WTC11 (cell line): ENCODE measurements at regions not wholly inside any gene's neighbourhood (a gene's known extent, or its start where the extent isn't known, plus 50 kb on each side); places are given as distances from the start of the nearest gene placed in this dataset.

Experiments used
- ATAC-seq: fragments of 200-7000 bp; cut with Tn5 transposase; 2 replicates; pipeline ENCODE4 v1.10.0; 2021; ENCODE audit warnings: mild to moderate bottlenecking, moderate library complexity
- CTCF ChIA-PET: fragments of 300-600 bp; sonication (Branson Sonifier 250); formaldehyde crosslinking; loops from one replicate; lab custom pipeline; 2021; ENCODE audit warnings: antibody characterized with exemption; lab: Charles Lee
- POLR2A ChIA-PET: fragments of 350-600 bp; sonication (Branson Sonifier 250); formaldehyde crosslinking; loops from one replicate; lab custom pipeline; 2021; ENCODE audit warnings: antibody characterized with exemption; lab: Charles Lee
- DNase-seq: peaks from one replicate; pipeline ENCODE4 v3.0.0; 2021; ENCODE audit warnings: low spot score
- H3K27ac Mint-ChIP-seq: 2 replicates; pipeline ENCODE4 v1.8.0; 2021; ENCODE audit warnings: mixed read lengths
- H3K27me3 Mint-ChIP-seq: 2 replicates; pipeline ENCODE4 v1.8.0; 2021; ENCODE audit warnings: low read depth, mild to moderate bottlenecking, moderate library complexity, mixed read lengths
- H3K36me3 Mint-ChIP-seq: 2 replicates; pipeline ENCODE4 v1.8.0; 2021; ENCODE audit warnings: mixed read lengths
- H3K4me1 Mint-ChIP-seq: 2 replicates; pipeline ENCODE4 v1.8.0; 2022; ENCODE audit warnings: mixed read lengths
- H3K4me3 Mint-ChIP-seq: 2 replicates; pipeline ENCODE4 v1.8.0; 2021; ENCODE audit warnings: mild to moderate bottlenecking, moderate library complexity, mixed read lengths
- H3K9me3 Mint-ChIP-seq: 2 replicates; pipeline ENCODE4 v1.8.0; 2021; ENCODE audit warnings: mixed read lengths
- EMX1 ChIP-seq: fragments of 250-450 bp; sonication (Bioruptor Pico); IDR thresholded peaks from 2 replicates; pipeline ENCODE4 v1.8.0; 2021; ENCODE audit warnings: mild to moderate bottlenecking
- GABPB1 ChIP-seq: sonication (generic); formaldehyde crosslinking; IDR thresholded peaks from 2 replicates; pipeline ENCODE4 v1.8.1; 2023; ENCODE audit warnings: mild to moderate bottlenecking, missing genetic modification reagents
- KAT7 ChIP-seq: sonication (generic); formaldehyde crosslinking; IDR thresholded peaks from 2 replicates; pipeline ENCODE4 v1.8.1; 2023; ENCODE audit warnings: missing genetic modification reagents, mild to moderate bottlenecking, borderline replicate concordance
- NFYB ChIP-seq: sonication (generic); formaldehyde crosslinking; conservative IDR thresholded peaks from 2 replicates; pipeline ENCODE4 v1.8.0; 2022; ENCODE audit warnings: low read depth, missing genetic modification reagents
- OVOL2 ChIP-seq: fragments of 250-450 bp; sonication (Bioruptor Pico); IDR thresholded peaks from 2 replicates; pipeline ENCODE4 v1.9.0; 2021; ENCODE audit warnings: mild to moderate bottlenecking, borderline replicate concordance
- RELA ChIP-seq: sonication (generic); formaldehyde crosslinking; IDR thresholded peaks from 2 replicates; pipeline ENCODE4 v1.8.1; 2022; ENCODE audit warnings: missing genetic modification reagents, mild to moderate bottlenecking, borderline replicate concordance
- SMAD4 ChIP-seq: sonication (generic); formaldehyde crosslinking; IDR thresholded peaks from 2 replicates; pipeline ENCODE4 v1.8.0; 2022; ENCODE audit warnings: mild to moderate bottlenecking, missing genetic modification reagents
- SOX15 ChIP-seq: fragments of 250-450 bp; sonication (Bioruptor Pico); IDR thresholded peaks from 2 replicates; pipeline ENCODE4 v1.9.0; 2021; ENCODE audit warnings: mild to moderate bottlenecking
- ZNF219 ChIP-seq: sonication (generic); formaldehyde crosslinking; IDR thresholded peaks from 2 replicates; pipeline ENCODE4 v1.8.0; 2023; ENCODE audit warnings: missing genetic modification reagents, mild to moderate bottlenecking, borderline replicate concordance
- ZNF396 ChIP-seq: fragments of 250-450 bp; sonication (Bioruptor Pico); IDR thresholded peaks from 2 replicates; pipeline ENCODE4 v1.8.0; 2021; ENCODE audit warnings: mild to moderate bottlenecking, moderate library complexity, borderline replicate concordance
- TF ChIP-seq, protein P1 (sequence below): fragments of 250-450 bp; sonication (Bioruptor Pico); IDR thresholded peaks from 2 replicates; pipeline ENCODE4 v1.8.0; 2021; ENCODE audit warnings: mild to moderate bottlenecking
- TF ChIP-seq, protein P2 (sequence below): sonication (generic); formaldehyde crosslinking; IDR thresholded peaks from 2 replicates; pipeline ENCODE4 v1.8.1; 2022; ENCODE audit warnings: mild to moderate bottlenecking, moderate library complexity, missing genetic modification reagents
- TF ChIP-seq, protein P3 (sequence below): sonication (generic); formaldehyde crosslinking; IDR thresholded peaks from 2 replicates; pipeline ENCODE4 v1.8.0; 2022; ENCODE audit warnings: missing genetic modification reagents
- TF ChIP-seq, protein P4 (sequence below): fragments of 250-450 bp; sonication (Bioruptor Pico); IDR thresholded peaks from 2 replicates; pipeline ENCODE4 v1.9.0; 2021; ENCODE audit warnings: mild to moderate bottlenecking
- TF ChIP-seq, protein P5 (sequence below): fragments of 200-600 bp; IDR thresholded peaks from 2 replicates; pipeline ENCODE4 v1.8.0; 2022; ENCODE audit warnings: antibody characterized with exemption
- TF ChIP-seq, protein P6 (sequence below): sonication (generic); formaldehyde crosslinking; IDR thresholded peaks from 2 replicates; pipeline ENCODE4 v1.8.1; 2022; ENCODE audit warnings: missing genetic modification reagents, borderline replicate concordance

DNA sequence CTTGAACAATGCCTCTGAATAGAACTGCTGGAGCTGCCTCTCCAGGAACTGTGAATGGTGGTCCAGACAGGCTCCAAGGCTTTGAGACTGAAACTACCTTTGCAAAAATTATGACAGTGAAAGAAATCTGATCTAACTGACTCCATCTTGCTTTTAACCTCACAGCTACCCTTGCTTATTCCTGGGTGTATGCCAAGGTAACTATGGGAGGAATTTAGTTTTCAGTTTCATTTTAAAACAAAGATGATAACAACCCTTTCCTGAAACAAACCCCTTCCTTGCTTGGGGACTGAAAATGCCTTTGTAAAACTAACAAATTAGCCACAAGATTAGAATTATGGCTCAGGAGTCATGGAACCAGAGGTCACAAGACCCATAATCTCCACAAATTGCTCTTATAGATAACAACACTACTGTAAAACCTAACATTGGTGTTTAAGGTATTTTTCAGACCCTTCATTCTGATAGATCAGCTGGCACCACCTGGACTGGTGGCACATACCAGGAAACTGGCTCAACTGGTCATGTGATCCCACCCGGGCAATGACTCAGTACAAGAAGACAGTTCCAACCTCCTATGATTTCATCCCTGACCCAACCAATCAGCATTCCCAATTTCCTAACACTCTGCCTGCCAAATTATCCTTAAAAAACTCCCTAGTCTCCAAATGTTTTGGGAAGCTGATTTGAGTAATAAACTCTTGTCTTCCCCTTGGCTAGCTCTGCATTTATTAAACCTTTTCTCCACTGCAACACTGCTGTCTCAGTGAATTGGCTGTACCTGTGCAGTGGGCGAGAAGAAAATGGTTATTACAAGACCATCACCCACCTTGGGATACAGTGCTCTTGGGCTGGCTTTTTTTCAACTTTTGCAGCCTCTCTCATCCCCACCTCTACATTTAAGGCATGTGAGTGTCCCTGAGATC is 608.1 kb downstream of the TYW1 start (continued):
- TF ChIP-seq, protein P1, sequence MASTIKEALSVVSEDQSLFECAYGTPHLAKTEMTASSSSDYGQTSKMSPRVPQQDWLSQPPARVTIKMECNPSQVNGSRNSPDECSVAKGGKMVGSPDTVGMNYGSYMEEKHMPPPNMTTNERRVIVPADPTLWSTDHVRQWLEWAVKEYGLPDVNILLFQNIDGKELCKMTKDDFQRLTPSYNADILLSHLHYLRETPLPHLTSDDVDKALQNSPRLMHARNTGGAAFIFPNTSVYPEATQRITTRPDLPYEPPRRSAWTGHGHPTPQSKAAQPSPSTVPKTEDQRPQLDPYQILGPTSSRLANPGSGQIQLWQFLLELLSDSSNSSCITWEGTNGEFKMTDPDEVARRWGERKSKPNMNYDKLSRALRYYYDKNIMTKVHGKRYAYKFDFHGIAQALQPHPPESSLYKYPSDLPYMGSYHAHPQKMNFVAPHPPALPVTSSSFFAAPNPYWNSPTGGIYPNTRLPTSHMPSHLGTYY = no peak

DNA sequence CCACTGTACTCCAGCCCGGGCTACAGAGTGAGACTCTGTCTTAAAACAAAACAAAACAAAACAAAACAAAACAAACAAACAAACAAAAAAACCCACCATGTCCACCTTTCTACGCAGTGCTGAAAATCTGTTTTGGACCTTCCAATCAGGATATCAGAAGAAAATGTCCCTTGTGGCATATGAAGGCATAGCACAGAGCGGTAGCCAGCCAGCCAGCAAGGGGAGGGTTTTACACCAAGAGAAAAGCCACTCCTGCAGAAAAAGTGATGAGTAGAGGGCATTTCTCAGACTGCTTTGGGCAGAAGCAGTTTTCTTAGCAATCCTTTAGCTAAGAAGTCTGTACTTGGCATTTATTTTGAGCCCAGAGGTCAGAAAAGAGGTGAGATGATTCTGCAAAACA is 612.2 kb downstream of the TYW1 start:
- Mint-ChIP-seq H3K27me3 (peaks cover 6% of the 10 kb centered on the region; the same call in 1 of the 2 replicates), H3K36me3 (0 out of 2 replicates have a peak, but pooled peaks cover 7% of the 10 kb centered on the region), H3K9me3 (peaks cover 29% of the 10 kb centered on the region)
- CTCF ChIA-PET = interaction anchor here (1.0 kb wide), 1 partner anchor 17 kb away, joined by 5 read pairs; no protein-coding TSS in a partner anchor
- TF ChIP-seq SOX15 (CRISPR knock-in tag) (no peak), ZNF219 (CRISPR knock-in tag) (no peak)
- TF ChIP-seq, all 79 proteins: peak for 0
- ATAC-seq = no peak
- H3K4me3 Mint-ChIP-seq = no peak overlapping the region
- H3K4me1 Mint-ChIP-seq = peaks cover 10% of the 10 kb centered on the region
- DNase-seq = no peak
- POLR2A ChIA-PET = no interaction called here
- no peak overlapping the region for H3K27ac Mint-ChIP-seq

DNA sequence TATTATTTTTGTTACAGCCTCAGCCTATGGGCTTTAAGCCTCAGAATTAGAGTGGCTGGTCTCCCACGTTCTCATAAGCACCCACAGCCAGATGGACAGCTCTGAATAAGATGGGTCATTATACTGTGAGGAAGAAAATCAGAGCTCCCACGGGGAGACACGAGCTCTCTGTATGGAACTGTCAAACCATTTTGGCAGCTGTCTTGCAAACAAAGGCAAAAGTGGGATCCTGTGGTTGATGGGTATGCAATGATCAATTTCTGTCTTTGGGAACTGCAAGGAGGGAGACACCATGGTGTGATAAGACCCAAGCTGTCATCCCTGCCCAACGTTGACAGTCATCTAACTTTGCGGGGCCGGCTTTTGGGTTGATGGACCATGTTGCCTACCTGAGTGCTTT is 614.3 kb downstream of the TYW1 start:
- DNase-seq (no peak), ATAC-seq (no peak)
- ChIA-PET CTCF (interaction anchor here (1.3 kb wide), 2 partner anchors 14 to 232 kb away, joined by 5 read pairs; no protein-coding TSS in a partner anchor), POLR2A (interaction anchor here (0.5 kb wide), 1 partner anchor 255 kb away, joined by 4 read pairs; no protein-coding TSS in a partner anchor)
- Mint-ChIP-seq H3K27ac (no peak overlapping the region), H3K4me1 (peaks cover 10% of the 10 kb centered on the region), H3K27me3 (peaks cover 3% of the 10 kb centered on the region; the same call in 1 of the 2 replicates), H3K4me3 (no peak overlapping the region), H3K9me3 (peaks cover 25% of the 10 kb centered on the region), H3K36me3 (0 out of 2 replicates have a peak, but pooled peaks cover 7% of the 10 kb centered on the region)
- TF ChIP-seq SMAD4 (CRISPR knock-in tag) (no peak), RELA (CRISPR knock-in tag) (no peak), ZNF396 (no peak)

DNA sequence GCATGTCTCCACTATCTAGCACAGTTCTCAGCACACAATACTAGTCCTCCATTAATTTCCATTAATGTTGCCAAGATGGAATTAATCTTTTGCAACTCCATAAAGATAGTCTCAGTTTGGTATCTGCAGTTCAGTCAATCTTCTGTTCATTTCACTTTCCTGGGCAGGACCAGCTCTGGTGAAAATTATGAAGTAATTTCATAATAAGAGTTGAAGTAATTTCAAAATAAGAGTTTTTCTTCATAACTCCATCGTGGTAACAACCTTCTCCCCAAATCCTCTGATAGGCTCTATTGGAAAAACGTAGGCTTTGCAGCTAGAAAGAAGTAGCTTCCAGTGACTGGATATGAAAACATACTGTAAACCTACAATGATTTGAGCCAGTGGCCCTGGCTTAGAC is 618.2 kb downstream of the TYW1 start:
- H3K36me3 Mint-ChIP-seq = 0 out of 2 replicates have a peak, but pooled peaks cover 7% of the 10 kb centered on the region
- H3K27me3 Mint-ChIP-seq = peaks cover 6% of the 10 kb centered on the region; the same call in 1 of the 2 replicates
- DNase-seq (no peak), ATAC-seq (no peak)
- no peak overlapping the region for H3K4me3 Mint-ChIP-seq
- no peak overlapping the region for H3K27ac Mint-ChIP-seq
- ChIA-PET CTCF (interaction anchor here (1.4 kb wide), 1 partner anchor 10 kb away, joined by 4 read pairs; no protein-coding TSS in a partner anchor), POLR2A (no interaction called here)
- H3K9me3 Mint-ChIP-seq = peaks cover 21% of the 10 kb centered on the region
- H3K4me1 Mint-ChIP-seq = peaks cover 18% of the 10 kb centered on the region
- TF ChIP-seq, protein P2, sequence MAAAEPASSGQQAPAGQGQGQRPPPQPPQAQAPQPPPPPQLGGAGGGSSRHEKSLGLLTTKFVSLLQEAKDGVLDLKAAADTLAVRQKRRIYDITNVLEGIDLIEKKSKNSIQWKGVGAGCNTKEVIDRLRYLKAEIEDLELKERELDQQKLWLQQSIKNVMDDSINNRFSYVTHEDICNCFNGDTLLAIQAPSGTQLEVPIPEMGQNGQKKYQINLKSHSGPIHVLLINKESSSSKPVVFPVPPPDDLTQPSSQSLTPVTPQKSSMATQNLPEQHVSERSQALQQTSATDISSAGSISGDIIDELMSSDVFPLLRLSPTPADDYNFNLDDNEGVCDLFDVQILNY = no peak
- no peak for TF ChIP-seq EMX1 (CRISPR knock-in tag)
- no peak for TF ChIP-seq GABPB1 (CRISPR knock-in tag)
- no peak for TF ChIP-seq NFYB (CRISPR knock-in tag)
- TF ChIP-seq, protein P3, sequence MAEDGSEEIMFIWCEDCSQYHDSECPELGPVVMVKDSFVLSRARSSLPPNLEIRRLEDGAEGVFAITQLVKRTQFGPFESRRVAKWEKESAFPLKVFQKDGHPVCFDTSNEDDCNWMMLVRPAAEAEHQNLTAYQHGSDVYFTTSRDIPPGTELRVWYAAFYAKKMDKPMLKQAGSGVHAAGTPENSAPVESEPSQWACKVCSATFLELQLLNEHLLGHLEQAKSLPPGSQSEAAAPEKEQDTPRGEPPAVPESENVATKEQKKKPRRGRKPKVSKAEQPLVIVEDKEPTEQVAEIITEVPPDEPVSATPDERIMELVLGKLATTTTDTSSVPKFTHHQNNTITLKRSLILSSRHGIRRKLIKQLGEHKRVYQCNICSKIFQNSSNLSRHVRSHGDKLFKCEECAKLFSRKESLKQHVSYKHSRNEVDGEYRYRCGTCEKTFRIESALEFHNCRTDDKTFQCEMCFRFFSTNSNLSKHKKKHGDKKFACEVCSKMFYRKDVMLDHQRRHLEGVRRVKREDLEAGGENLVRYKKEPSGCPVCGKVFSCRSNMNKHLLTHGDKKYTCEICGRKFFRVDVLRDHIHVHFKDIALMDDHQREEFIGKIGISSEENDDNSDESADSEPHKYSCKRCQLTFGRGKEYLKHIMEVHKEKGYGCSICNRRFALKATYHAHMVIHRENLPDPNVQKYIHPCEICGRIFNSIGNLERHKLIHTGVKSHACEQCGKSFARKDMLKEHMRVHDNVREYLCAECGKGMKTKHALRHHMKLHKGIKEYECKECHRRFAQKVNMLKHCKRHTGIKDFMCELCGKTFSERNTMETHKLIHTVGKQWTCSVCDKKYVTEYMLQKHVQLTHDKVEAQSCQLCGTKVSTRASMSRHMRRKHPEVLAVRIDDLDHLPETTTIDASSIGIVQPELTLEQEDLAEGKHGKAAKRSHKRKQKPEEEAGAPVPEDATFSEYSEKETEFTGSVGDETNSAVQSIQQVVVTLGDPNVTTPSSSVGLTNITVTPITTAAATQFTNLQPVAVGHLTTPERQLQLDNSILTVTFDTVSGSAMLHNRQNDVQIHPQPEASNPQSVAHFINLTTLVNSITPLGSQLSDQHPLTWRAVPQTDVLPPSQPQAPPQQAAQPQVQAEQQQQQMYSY (CRISPR knock-in tag) = no peak
- TF ChIP-seq KAT7 (CRISPR knock-in tag) = no peak
- TF ChIP-seq, protein P4, sequence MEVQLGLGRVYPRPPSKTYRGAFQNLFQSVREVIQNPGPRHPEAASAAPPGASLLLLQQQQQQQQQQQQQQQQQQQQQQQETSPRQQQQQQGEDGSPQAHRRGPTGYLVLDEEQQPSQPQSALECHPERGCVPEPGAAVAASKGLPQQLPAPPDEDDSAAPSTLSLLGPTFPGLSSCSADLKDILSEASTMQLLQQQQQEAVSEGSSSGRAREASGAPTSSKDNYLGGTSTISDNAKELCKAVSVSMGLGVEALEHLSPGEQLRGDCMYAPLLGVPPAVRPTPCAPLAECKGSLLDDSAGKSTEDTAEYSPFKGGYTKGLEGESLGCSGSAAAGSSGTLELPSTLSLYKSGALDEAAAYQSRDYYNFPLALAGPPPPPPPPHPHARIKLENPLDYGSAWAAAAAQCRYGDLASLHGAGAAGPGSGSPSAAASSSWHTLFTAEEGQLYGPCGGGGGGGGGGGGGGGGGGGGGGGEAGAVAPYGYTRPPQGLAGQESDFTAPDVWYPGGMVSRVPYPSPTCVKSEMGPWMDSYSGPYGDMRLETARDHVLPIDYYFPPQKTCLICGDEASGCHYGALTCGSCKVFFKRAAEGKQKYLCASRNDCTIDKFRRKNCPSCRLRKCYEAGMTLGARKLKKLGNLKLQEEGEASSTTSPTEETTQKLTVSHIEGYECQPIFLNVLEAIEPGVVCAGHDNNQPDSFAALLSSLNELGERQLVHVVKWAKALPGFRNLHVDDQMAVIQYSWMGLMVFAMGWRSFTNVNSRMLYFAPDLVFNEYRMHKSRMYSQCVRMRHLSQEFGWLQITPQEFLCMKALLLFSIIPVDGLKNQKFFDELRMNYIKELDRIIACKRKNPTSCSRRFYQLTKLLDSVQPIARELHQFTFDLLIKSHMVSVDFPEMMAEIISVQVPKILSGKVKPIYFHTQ = no peak
- TF ChIP-seq, protein P5, sequence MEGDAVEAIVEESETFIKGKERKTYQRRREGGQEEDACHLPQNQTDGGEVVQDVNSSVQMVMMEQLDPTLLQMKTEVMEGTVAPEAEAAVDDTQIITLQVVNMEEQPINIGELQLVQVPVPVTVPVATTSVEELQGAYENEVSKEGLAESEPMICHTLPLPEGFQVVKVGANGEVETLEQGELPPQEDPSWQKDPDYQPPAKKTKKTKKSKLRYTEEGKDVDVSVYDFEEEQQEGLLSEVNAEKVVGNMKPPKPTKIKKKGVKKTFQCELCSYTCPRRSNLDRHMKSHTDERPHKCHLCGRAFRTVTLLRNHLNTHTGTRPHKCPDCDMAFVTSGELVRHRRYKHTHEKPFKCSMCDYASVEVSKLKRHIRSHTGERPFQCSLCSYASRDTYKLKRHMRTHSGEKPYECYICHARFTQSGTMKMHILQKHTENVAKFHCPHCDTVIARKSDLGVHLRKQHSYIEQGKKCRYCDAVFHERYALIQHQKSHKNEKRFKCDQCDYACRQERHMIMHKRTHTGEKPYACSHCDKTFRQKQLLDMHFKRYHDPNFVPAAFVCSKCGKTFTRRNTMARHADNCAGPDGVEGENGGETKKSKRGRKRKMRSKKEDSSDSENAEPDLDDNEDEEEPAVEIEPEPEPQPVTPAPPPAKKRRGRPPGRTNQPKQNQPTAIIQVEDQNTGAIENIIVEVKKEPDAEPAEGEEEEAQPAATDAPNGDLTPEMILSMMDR = no peak
- TF ChIP-seq, protein P6, sequence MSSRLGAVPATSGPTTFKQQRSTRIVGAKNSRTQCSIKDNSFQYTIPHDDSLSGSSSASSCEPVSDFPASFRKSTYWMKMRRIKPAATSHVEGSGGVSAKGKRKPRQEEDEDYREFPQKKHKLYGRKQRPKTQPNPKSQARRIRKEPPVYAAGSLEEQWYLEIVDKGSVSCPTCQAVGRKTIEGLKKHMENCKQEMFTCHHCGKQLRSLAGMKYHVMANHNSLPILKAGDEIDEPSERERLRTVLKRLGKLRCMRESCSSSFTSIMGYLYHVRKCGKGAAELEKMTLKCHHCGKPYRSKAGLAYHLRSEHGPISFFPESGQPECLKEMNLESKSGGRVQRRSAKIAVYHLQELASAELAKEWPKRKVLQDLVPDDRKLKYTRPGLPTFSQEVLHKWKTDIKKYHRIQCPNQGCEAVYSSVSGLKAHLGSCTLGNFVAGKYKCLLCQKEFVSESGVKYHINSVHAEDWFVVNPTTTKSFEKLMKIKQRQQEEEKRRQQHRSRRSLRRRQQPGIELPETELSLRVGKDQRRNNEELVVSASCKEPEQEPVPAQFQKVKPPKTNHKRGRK (CRISPR knock-in tag) = no peak
- no peak for TF ChIP-seq OVOL2 (CRISPR knock-in tag)
